ENCODE measurements at regions not wholly inside any gene's neighbourhood (a gene's known extent, or its start where the extent isn't known, plus 50 kb on each side); places are given as distances from the start of the nearest gene placed in this dataset.

DNA sequence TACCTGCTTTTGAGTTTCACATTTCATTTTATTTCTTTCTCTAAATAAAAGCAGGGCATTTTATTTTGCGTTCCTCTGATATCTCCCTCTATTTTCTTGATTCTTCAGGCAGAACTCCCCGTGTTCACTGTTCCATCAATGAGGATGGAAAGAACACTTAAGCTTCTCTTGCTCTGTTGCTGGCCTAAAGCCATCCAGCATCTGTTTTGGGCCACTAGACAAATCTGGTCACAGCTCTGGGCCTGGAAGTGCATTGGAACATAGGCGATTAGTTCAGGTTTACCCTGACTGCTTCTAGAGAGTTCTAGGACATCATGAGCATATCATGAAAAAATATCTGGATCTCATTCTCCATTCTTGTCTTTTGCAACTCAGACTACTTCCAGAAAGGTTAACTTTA lies 611.2 kb downstream of the UTRN start:
- TF ChIP-seq, protein P1, sequence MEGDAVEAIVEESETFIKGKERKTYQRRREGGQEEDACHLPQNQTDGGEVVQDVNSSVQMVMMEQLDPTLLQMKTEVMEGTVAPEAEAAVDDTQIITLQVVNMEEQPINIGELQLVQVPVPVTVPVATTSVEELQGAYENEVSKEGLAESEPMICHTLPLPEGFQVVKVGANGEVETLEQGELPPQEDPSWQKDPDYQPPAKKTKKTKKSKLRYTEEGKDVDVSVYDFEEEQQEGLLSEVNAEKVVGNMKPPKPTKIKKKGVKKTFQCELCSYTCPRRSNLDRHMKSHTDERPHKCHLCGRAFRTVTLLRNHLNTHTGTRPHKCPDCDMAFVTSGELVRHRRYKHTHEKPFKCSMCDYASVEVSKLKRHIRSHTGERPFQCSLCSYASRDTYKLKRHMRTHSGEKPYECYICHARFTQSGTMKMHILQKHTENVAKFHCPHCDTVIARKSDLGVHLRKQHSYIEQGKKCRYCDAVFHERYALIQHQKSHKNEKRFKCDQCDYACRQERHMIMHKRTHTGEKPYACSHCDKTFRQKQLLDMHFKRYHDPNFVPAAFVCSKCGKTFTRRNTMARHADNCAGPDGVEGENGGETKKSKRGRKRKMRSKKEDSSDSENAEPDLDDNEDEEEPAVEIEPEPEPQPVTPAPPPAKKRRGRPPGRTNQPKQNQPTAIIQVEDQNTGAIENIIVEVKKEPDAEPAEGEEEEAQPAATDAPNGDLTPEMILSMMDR (IDR thresholded peaks at IDR 0.05): no peak
- TF ChIP-seq POLR2A (IDR thresholded peaks at IDR 0.05): no peak

All from Peyer's patch (tissue), 4 donors.